Activated CD8-positive, alpha-beta memory T cell treated with anti-CD3 and anti-CD28 coated beads, Interleukin-2, amount 10 ng/mL, durations not matched to agents 7 days and 5 days (primary cell): ENCODE measurements at regions not wholly inside any gene's neighbourhood (a gene's known extent, or its start where the extent isn't known, plus 50 kb on each side); places are given as distances from the start of the nearest gene placed in this dataset.

Source experiments
- ATAC-seq: fragments of 150-1000 bp; cut with Tn5 transposase; one replicate; pipeline ENCODE4 v1.10.0; 2021; ENCODE audit warnings: moderate library complexity
- CTCF ChIA-PET: fragments of 350-600 bp; sonication (Branson Sonifier 250); formaldehyde crosslinking; loops from one replicate; lab custom pipeline; 2021; ENCODE audit warnings: antibody characterized with exemption; lab: Charles Lee
- DNase-seq: peaks from one replicate; pipeline ENCODE4 v3.0.0-alpha.2; 2020
- H3K27ac Mint-ChIP-seq: one replicate; pipeline ENCODE4 v1.8.0; 2021; ENCODE audit warnings: mild to moderate bottlenecking, mixed read lengths
- H3K27me3 Mint-ChIP-seq: one replicate; pipeline ENCODE4 v1.8.0; 2021; ENCODE audit warnings: mixed read lengths
- H3K36me3 Mint-ChIP-seq: one replicate; pipeline ENCODE4 v1.8.0; 2021; ENCODE audit warnings: mild to moderate bottlenecking, mixed read lengths
- H3K4me1 Mint-ChIP-seq: one replicate; pipeline ENCODE4 v1.8.0; 2021; ENCODE audit warnings: mixed read lengths
- H3K4me3 Mint-ChIP-seq: one replicate; pipeline ENCODE4 v1.8.0; 2021; ENCODE audit warnings: mild to moderate bottlenecking, moderate library complexity, mixed read lengths
- H3K9me3 Mint-ChIP-seq: one replicate; pipeline ENCODE4 v1.8.0; 2022; ENCODE audit warnings: low read depth, mixed read lengths

GRCh38 chr3:127104586-127104985 lies 88.3 kb upstream of the PRR23E start:
- no peak overlapping the region for H3K27ac Mint-ChIP-seq
- no peaks in the 10 kb centered on the region for H3K27me3 Mint-ChIP-seq
- DNase-seq, result no peak
- no peak overlapping the region for H3K4me3 Mint-ChIP-seq
- H3K9me3 Mint-ChIP-seq, result no peaks in the 10 kb centered on the region
- ATAC-seq, result no peak
- no peaks in the 10 kb centered on the region for H3K36me3 Mint-ChIP-seq
- CTCF ChIA-PET, result no interaction called here
- H3K4me1 Mint-ChIP-seq, result no peaks in the 10 kb centered on the region

- no peak overlapping the region for H3K27ac Mint-ChIP-seq
- no peak overlapping the region for H3K4me3 Mint-ChIP-seq
- CTCF ChIA-PET, result no interaction called here
- no peaks in the 10 kb centered on the region for H3K4me1 Mint-ChIP-seq
- no peaks in the 10 kb centered on the region for H3K9me3 Mint-ChIP-seq
- no peaks in the 10 kb centered on the region for H3K27me3 Mint-ChIP-seq
- no peaks in the 10 kb centered on the region for H3K36me3 Mint-ChIP-seq
- DNase-seq, result no peak
- no peak for ATAC-seq
These were observed 87.3 kb upstream of the PRR23E start for GRCh38 chr3:127105587-127105986.

GRCh38 chr3:127106053-127106452 lies 86.9 kb upstream of the PRR23E start:
- H3K36me3 Mint-ChIP-seq, result no peaks in the 10 kb centered on the region

GRCh38 chr3:127106456-127106855 lies 86.5 kb upstream of the PRR23E start:
- no peak for DNase-seq
- H3K9me3 Mint-ChIP-seq, result no peaks in the 10 kb centered on the region
- CTCF ChIA-PET, result no interaction called here

More at GRCh38 chr3:127106053-127106452, 86.9 kb upstream of the PRR23E start:
- no peaks in the 10 kb centered on the region for H3K9me3 Mint-ChIP-seq
- ATAC-seq (no peak), DNase-seq (no peak)
- H3K27ac Mint-ChIP-seq, result no peak overlapping the region
- CTCF ChIA-PET, result no interaction called here
- H3K4me1 Mint-ChIP-seq, result no peaks in the 10 kb centered on the region
- H3K27me3 Mint-ChIP-seq, result peaks cover under 1% of the 10 kb centered on the region
- H3K4me3 Mint-ChIP-seq, result no peak overlapping the region

GRCh38 chr3:127107002-127107401 lies 85.9 kb upstream of the PRR23E start:
- H3K27ac Mint-ChIP-seq, result no peak overlapping the region

More at GRCh38 chr3:127106456-127106855, 86.5 kb upstream of the PRR23E start:
- Mint-ChIP-seq H3K36me3 (no peaks in the 10 kb centered on the region), H3K4me3 (no peak overlapping the region), H3K27me3 (peaks cover 2% of the 10 kb centered on the region), H3K4me1 (no peaks in the 10 kb centered on the region), H3K27ac (no peak overlapping the region)
- no peak for ATAC-seq

GRCh38 chr3:127107491-127108375 lies 85.2 kb upstream of the PRR23E start:
- H3K27me3 Mint-ChIP-seq, result peaks cover 2% of the 10 kb centered on the region

More at GRCh38 chr3:127107002-127107401, 85.9 kb upstream of the PRR23E start:
- CTCF ChIA-PET, result no interaction called here
- DNase-seq (no peak), ATAC-seq (no peak)
- Mint-ChIP-seq H3K27me3 (peaks cover 2% of the 10 kb centered on the region), H3K9me3 (no peaks in the 10 kb centered on the region), H3K4me3 (no peak overlapping the region), H3K4me1 (no peaks in the 10 kb centered on the region), H3K36me3 (no peaks in the 10 kb centered on the region)

GRCh38 chr3:127108796-127109195 lies 84.1 kb upstream of the PRR23E start:
- H3K9me3 Mint-ChIP-seq, result peaks cover 3% of the 10 kb centered on the region
- DNase-seq (no peak), ATAC-seq (no peak)
- peaks cover 2% of the 10 kb centered on the region for H3K27me3 Mint-ChIP-seq
- no peak overlapping the region for H3K4me3 Mint-ChIP-seq
- H3K27ac Mint-ChIP-seq, result no peak overlapping the region
- no peaks in the 10 kb centered on the region for H3K4me1 Mint-ChIP-seq
- CTCF ChIA-PET, result no interaction called here
- no peaks in the 10 kb centered on the region for H3K36me3 Mint-ChIP-seq

More at GRCh38 chr3:127107491-127108375, 85.2 kb upstream of the PRR23E start:
- CTCF ChIA-PET, result no interaction called here
- Mint-ChIP-seq H3K4me3 (no peak overlapping the region), H3K9me3 (peaks cover 2% of the 10 kb centered on the region), H3K36me3 (no peaks in the 10 kb centered on the region), H3K27ac (no peak overlapping the region), H3K4me1 (no peaks in the 10 kb centered on the region)
- no peak for DNase-seq
- ATAC-seq, result no peak

- H3K27ac Mint-ChIP-seq, result no peak overlapping the region
- ATAC-seq (no peak), DNase-seq (no peak)
- H3K4me3 Mint-ChIP-seq, result no peak overlapping the region
- H3K36me3 Mint-ChIP-seq, result no peaks in the 10 kb centered on the region
- peaks cover 2% of the 10 kb centered on the region for H3K27me3 Mint-ChIP-seq
- no peaks in the 10 kb centered on the region for H3K4me1 Mint-ChIP-seq
- H3K9me3 Mint-ChIP-seq, result peaks cover 3% of the 10 kb centered on the region
- CTCF ChIA-PET, result no interaction called here
These were observed 81.8 kb upstream of the PRR23E start for GRCh38 chr3:127110982-127111693.

GRCh38 chr3:127112796-127113570 lies 79.9 kb upstream of the PRR23E start:
- H3K27me3 Mint-ChIP-seq, result peaks cover 2% of the 10 kb centered on the region
- H3K9me3 Mint-ChIP-seq, result peaks cover 3% of the 10 kb centered on the region
- no peak for ATAC-seq
- no peaks in the 10 kb centered on the region for H3K36me3 Mint-ChIP-seq
- H3K27ac Mint-ChIP-seq, result no peak overlapping the region
- no peaks in the 10 kb centered on the region for H3K4me1 Mint-ChIP-seq
- CTCF ChIA-PET, result no interaction called here
- H3K4me3 Mint-ChIP-seq, result no peak overlapping the region
- no peak for DNase-seq

GRCh38 chr3:127113571-127113891 lies 79.4 kb upstream of the PRR23E start:
- no peak for DNase-seq
- Mint-ChIP-seq H3K9me3 (peaks cover 3% of the 10 kb centered on the region), H3K27me3 (peaks cover 2% of the 10 kb centered on the region), H3K4me3 (no peak overlapping the region), H3K4me1 (no peaks in the 10 kb centered on the region), H3K36me3 (no peaks in the 10 kb centered on the region), H3K27ac (no peak overlapping the region)
- CTCF ChIA-PET, result no interaction called here
- ATAC-seq, result no peak

GRCh38 chr3:127114337-127115070 lies 78.4 kb upstream of the PRR23E start:
- Mint-ChIP-seq H3K4me1 (no peaks in the 10 kb centered on the region), H3K27ac (no peak overlapping the region), H3K9me3 (peaks cover 3% of the 10 kb centered on the region), H3K36me3 (no peaks in the 10 kb centered on the region), H3K27me3 (peaks cover 2% of the 10 kb centered on the region), H3K4me3 (no peak overlapping the region)
- CTCF ChIA-PET, result no interaction called here
- DNase-seq, result no peak
- no peak for ATAC-seq

GRCh38 chr3:127115691-127116351 lies 77.1 kb upstream of the PRR23E start:
- Mint-ChIP-seq H3K4me3 (no peak overlapping the region), H3K27me3 (peaks cover 6% of the 10 kb centered on the region), H3K36me3 (no peaks in the 10 kb centered on the region), H3K9me3 (peaks cover 3% of the 10 kb centered on the region), H3K27ac (no peak overlapping the region), H3K4me1 (no peaks in the 10 kb centered on the region)
- ATAC-seq (no peak), DNase-seq (no peak)
- CTCF ChIA-PET, result no interaction called here
